Thoracic aorta (tissue), 2 donors: ENCODE measurements at regions not wholly inside any gene's neighbourhood (a gene's known extent, or its start where the extent isn't known, plus 50 kb on each side); places are given as distances from the start of the nearest gene placed in this dataset.
"Not testable (repeated sequence)": the region's sequence is repeated elsewhere in the genome, so short reads cannot be mapped to it uniquely, and the experiment has no call there.

Experiments
- ATAC-seq: fragments of 150-250 bp; one replicate; pipeline ENCODE4 v1.8.0; 2017; ENCODE audit warnings: low read depth; ENCODE audit not compliant: insufficient number of reproducible peaks, low FRiP score
- DNase-seq: peaks from one replicate; pipeline ENCODE4 v3.0.0-alpha.2; 2020; ENCODE audit warnings: low spot score
- H3K27ac ChIP-seq, 2 donors: fragments of 200-600 bp; sonication (generic); 1 replicate in 1 of 2; 2 replicates in 1 of 2; pipeline ENCODE4 v1.5.1; 2016; ENCODE audit warnings: mild to moderate bottlenecking in 2 of 2, moderate library complexity in 2 of 2
- H3K27me3 ChIP-seq: fragments of 200-600 bp; sonication (generic); replicated peaks from 2 replicates; pipeline ENCODE4 v1.6.0; 2016; ENCODE audit warnings: mild to moderate bottlenecking; ENCODE audit not compliant: insufficient read depth
- H3K36me3 ChIP-seq: fragments of 200-600 bp; sonication (generic); one replicate; pipeline ENCODE4 v1.5.1; 2016
- H3K4me1 ChIP-seq, 2 donors: fragments of 200-600 bp; sonication (generic); 1 replicate in 1 of 2; 2 replicates in 1 of 2; pipeline versions ENCODE4 v1.5.1 to v1.6.0; 2016; ENCODE audit warnings: low read depth in 2 of 2, mild to moderate bottlenecking in 1 of 2; ENCODE audit not compliant: control insufficient read depth in 1 of 2
- H3K4me3 ChIP-seq: fragments of 200-600 bp; sonication (generic); 2 replicates; pipeline ENCODE4 v1.5.1; 2016; ENCODE audit warnings: mild to moderate bottlenecking
- H3K9me3 ChIP-seq: fragments of 200-600 bp; sonication (generic); 2 replicates; pipeline ENCODE4 v1.5.1; 2016
- CTCF ChIP-seq: fragments of 200-600 bp; sonication (generic); IDR thresholded peaks from one replicate; pipeline ENCODE4 v1.5.1; 2019; ENCODE audit warnings: antibody characterized with exemption

DNA sequence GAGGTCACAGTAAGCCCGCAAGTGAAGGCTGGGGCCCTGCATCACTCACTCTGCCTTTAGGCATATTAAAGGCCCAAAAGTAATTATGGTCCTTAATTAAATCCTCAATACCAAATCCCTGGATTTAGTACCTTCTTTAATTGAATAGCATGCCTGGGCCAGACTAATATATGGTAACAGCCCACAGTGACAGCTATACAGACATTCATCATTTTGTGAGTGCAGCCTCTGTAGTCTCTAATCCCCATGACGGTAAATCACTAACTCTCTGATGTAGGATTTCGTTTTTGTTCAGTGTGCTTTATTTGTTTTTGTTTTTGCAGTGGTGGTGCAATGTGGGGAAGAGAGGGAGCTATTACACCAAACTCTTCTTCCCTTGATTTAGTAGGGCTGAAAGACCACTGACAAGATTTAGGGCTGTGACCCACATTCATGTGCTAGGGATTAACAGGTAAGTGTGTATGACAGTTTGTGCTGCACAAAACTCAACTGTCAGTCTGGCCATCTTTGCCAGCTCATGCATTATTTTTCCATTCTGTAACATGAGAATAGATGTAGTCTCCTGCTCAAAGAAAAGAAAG is 60.6 kb upstream of the SLC39A8 start:
- Histone ChIP-seq H3K4me1 (no peaks in the 10 kb centered on the region), H3K4me3 (no peak overlapping the region), H3K9me3 (no peaks in the 10 kb centered on the region), H3K27me3 (no peaks in the 10 kb centered on the region), H3K27ac (no peak overlapping the region), H3K36me3 (no peaks in the 10 kb centered on the region)
- ATAC-seq = no peak
- no peak for DNase-seq
- no peak for TF ChIP-seq CTCF

DNA sequence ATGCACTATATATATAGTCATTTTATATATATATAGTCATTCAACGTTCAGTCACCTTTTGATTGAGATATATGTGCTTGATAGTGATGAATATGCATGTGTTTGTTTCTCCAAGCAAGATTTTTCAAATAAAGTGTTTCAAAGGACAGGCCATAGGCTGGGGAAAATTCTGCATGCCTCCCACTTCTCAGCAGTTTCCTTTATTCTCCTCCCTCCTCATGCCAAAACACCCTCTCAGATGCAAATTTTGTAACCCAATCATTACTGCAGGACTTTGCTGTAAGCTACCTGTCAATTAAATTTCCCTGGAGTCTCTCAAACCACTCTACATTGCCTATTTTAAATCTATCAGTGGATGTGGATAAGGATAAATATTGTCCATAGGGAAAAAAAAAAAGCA is 65.6 kb upstream of the SLC39A8 start:
- H3K27ac ChIP-seq, H3K9me3 ChIP-seq, H3K27me3 ChIP-seq, H3K4me1 ChIP-seq, DNase-seq, ATAC-seq, H3K4me3 ChIP-seq, H3K36me3 ChIP-seq: not testable (repeated sequence)

- Histone ChIP-seq H3K4me1 (no peaks in the 10 kb centered on the region), H3K36me3 (no peaks in the 10 kb centered on the region), H3K27me3 (no peaks in the 10 kb centered on the region), H3K27ac (no peak overlapping the region), H3K4me3 (no peak overlapping the region), H3K9me3 (no peaks in the 10 kb centered on the region)
- DNase-seq = no peak
- no peak for ATAC-seq
- no peak for TF ChIP-seq CTCF
These were observed 66.1 kb upstream of the SLC39A8 start for GRCh38 chr4:102411408-102411807.

DNA sequence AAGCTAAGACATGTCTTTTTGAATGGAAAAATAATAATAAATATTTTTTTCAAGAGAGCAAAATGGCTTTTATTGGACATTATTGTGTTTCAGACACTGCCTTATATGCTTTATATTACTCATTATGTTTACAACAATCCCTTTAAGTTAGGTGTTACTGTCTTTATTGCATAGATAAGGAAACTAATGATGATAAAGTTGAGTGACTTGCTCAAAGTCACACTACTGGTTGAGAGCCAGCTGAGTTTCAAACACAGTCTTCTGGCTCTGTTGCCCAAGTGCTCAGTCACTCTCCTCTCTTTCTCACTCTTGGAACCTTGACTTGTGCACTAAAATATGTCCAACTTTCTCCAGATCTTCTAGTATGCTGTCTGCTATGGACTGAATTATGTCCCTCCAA is 71.5 kb upstream of the SLC39A8 start:
- ATAC-seq (no peak), DNase-seq (no peak)
- H3K27me3 ChIP-seq = no peaks in the 10 kb centered on the region
- H3K4me1 ChIP-seq = no peaks in the 10 kb centered on the region
- no peak for TF ChIP-seq CTCF
- no peaks in the 10 kb centered on the region for H3K36me3 ChIP-seq
- no peaks in the 10 kb centered on the region for H3K9me3 ChIP-seq
- no peak overlapping the region for H3K4me3 ChIP-seq
- H3K27ac ChIP-seq = no peak overlapping the region

DNA sequence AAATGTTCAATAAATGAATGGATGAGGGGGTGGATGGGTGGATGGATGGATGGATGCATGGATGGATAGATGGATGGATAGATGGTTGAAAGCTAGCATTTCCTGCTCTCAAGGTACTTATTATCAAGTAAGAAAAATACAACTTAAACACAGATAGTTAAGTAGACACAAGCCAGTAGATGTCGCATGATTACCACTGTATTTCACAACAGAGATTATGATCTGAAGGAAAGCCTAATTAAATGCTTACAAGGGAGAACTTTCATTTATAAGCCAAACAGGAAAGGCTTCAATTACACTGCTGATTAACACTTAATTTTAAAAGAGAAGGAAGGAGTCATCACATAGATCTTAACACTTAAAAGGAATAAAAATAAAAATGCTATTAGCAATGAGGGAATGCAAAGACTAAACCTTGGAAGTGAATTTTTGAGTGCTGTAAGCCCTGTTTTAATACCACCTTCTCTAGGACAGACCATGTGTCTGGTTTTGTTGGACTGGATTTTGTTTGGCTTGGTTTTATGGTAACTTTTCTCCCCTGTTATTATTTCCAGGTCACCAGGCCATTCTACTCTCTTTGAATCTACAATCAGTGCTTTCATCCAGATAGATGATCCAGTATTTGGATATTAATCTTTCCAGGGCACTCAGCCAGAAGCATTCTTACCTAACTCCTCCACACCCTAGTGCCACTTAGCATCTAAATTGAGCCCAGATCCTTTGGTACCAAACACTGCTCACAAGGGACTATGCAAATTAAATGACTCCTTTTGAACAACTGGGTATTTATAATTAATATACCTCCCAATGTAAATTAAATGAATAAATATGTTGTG is 75.5 kb upstream of the SLC39A8 start:
- no peak overlapping the region for H3K27ac ChIP-seq
- H3K36me3 ChIP-seq = no peaks in the 10 kb centered on the region
- no peak for DNase-seq
- peaks cover 6% of the 10 kb centered on the region for H3K9me3 ChIP-seq
- H3K4me1 ChIP-seq = no peaks in the 10 kb centered on the region
- no peak for TF ChIP-seq CTCF
- H3K4me3 ChIP-seq = no peak overlapping the region
- no peak for ATAC-seq
- H3K27me3 ChIP-seq = no peaks in the 10 kb centered on the region
